ENCODE measurements at regions not wholly inside any gene's neighbourhood (a gene's known extent, or its start where the extent isn't known, plus 50 kb on each side); places are given as distances from the start of the nearest gene placed in this dataset.

- TF ChIP-seq CTCF (IDR thresholded peaks at IDR 0.05; ENCODE audit: extremely low read depth, missing control alignments): no peak
Observed at GRCh38 chr5:144002876-144003275, 167.6 kb downstream of the YIPF5 start.

GRCh38 chr5:144003636-144004035, 166.8 kb downstream of the YIPF5 start:
- no peak for DNase-seq (ENCODE audit: low spot score)
- no peak for TF ChIP-seq CTCF (IDR thresholded peaks at IDR 0.05; ENCODE audit: extremely low read depth, missing control alignments)

More at GRCh38 chr5:144002876-144003275, 167.6 kb downstream of the YIPF5 start:
- no peak for DNase-seq (ENCODE audit: low spot score)

GRCh38 chr5:144004146-144004545, 166.3 kb downstream of the YIPF5 start:
- no peak for TF ChIP-seq CTCF (IDR thresholded peaks at IDR 0.05; ENCODE audit: extremely low read depth, missing control alignments)
- DNase-seq (ENCODE audit: low spot score): no peak

- TF ChIP-seq CTCF (IDR thresholded peaks at IDR 0.05; ENCODE audit: extremely low read depth, missing control alignments): no peak
- no peak for DNase-seq (ENCODE audit: low spot score)
Observed at GRCh38 chr5:144004751-144005150, 165.7 kb downstream of the YIPF5 start.

- no peak for DNase-seq (ENCODE audit: low spot score)
- no peak for TF ChIP-seq CTCF (IDR thresholded peaks at IDR 0.05; ENCODE audit: extremely low read depth, missing control alignments)
Observed at GRCh38 chr5:144009116-144009515, 161.3 kb downstream of the YIPF5 start.

- no peak for TF ChIP-seq CTCF (IDR thresholded peaks at IDR 0.05; ENCODE audit: extremely low read depth, missing control alignments)
- DNase-seq (ENCODE audit: low spot score): no peak
Observed at GRCh38 chr5:144011388-144011787, 159.1 kb downstream of the YIPF5 start.

GRCh38 chr5:144013816-144014215, 156.6 kb downstream of the YIPF5 start:
- DNase-seq (ENCODE audit: low spot score): no peak
- no peak for TF ChIP-seq CTCF (IDR thresholded peaks at IDR 0.05; ENCODE audit: extremely low read depth, missing control alignments)

Data from GM20000 (cell line).